DMS79 (cell line): ENCODE measurements at regions not wholly inside any gene's neighbourhood (a gene's known extent, or its start where the extent isn't known, plus 50 kb on each side); places are given as distances from the start of the nearest gene placed in this dataset.

Experiments used
- DNase-seq: peaks from one replicate; lab custom pipeline; 2025; lab: John Stamatoyannopoulos, UW

DNA sequence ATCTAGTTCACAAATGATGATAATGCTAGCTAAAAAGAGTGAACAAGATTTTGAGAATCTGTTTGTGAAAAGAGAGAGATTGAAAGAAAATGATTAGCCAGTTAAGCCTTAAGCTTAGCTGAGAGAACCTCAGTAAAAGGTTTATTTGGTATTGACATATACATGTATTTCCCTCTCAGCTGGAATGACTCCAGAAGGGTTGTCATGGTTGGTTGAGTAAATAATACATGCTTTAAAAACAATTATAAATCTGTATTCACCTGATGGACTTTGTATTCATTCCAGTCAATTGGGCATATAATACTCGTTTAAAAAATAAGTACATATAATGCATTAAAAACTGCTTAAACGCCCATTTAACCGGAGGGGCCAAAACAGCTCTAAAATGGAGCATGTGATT, 181.4 kb downstream of the GRB14 start:
- DNase-seq, result no peak

DNA sequence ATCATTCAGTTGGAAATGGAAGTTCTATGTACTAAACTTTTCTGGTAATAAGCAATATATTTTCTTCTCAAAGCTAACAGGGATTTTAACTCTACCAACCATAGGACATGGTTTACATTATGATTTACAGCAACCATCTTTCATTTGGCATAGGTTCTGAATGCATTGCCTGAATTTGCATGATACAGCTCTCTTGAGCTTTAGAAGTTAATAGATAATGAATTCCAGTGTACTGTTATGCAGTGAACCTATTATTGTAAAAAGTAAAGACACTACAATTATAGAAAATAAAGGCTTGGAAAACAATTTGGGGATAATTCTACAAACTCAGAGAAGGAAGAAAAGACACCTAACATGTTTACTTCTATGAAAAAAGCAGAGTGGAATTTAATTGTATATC, 182.0 kb downstream of the GRB14 start:
- no peak for DNase-seq

DNA sequence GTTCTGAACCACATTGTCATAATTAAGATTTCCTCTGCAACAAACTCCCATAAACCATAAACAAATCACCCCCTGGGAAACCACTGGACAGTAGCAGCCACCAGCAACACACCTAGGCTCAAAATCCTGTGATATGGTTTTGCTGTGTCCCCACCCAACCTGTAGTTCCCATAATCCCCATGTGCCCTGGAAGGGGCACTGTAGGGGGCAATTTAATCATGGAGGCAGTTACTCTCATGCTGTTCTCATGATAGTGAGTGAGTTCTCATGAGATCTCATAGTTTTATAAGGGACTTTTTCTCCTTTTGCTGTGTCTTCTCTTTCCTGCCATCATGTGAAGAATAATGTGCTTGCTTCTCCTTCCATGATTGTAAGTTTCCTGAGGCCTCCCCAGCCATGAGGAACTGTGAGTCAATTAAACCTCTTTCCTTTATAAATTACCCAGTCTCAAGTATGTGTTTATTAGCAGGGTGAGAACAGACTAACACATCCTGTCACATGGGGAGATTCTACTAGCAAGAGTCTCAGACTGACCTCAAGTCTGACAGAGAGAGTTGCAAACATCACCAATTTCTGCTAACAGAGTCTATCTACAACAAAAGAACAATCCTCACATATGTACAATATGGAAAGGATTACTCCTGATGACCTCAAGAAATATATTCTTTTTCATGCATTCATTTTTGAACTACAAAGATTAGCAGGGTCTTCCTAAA, 182.6 kb downstream of the GRB14 start:
- DNase-seq, result no peak

DNA sequence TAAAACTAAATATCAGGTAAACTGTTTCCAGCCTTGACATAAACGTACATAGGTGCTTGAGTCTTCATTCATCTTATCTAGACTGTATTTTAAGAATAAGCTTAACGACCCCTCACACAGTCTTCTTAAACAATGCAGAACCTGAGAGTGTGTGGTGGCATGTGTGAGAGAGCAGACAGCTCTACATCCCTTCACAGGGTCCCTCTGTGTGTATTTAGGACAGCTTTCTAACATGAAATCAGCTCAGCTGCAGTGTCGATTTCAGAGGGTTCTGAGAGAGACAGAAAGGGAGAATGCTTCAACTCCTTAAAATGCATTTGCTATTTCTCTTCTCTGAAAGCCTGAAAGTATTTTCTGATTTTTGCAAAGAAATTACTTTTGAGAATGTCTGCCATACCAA, 185.2 kb downstream of the GRB14 start:
- no peak for DNase-seq

DNA sequence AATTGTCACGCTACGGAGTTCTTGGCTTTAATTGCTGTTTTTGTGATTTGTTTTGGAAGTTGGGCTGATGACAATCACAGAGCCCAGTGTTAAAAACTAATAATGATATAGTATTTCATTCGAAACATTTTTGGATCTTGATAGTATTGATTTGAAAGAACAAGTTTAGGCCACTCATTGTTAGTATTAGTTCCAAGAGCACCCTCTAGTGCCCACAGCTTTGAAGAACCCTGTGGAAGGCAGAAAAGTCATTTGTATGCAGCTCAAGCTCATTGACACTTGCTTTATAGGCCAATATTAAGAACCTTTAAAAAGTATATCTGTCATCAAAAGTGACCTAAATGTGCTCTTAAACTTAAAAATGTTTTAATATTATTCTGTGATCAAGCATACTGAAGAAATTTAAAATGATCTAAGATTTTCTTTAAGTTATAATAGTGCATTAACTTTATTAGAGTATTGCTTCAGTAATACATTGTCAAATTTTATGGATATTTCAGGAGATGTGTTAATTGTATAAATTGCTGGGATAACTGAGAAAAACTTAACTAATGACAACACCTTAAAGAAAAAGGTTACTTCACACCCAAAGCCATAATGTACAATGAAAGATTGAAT, 191.0 kb downstream of the GRB14 start:
- no peak for DNase-seq

DNA sequence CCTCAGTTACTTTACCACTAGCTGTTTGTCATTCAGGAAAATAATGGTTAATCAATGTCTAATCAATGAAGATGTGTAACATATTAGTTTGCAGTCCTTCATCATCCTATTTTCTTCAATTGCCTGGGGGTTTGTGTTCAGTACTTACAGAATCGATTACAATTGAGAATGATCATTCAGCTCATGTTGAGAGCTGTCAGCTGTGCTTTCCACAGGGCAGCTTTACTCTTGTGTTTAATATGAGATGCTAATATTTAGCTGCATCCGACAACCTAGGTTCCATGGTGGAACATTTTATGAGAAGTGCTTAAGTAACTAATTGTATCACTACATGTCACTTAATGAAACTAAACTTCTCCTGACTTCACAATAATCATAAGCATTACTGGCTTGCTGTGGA, 191.9 kb downstream of the GRB14 start:
- DNase-seq, result no peak

DNA sequence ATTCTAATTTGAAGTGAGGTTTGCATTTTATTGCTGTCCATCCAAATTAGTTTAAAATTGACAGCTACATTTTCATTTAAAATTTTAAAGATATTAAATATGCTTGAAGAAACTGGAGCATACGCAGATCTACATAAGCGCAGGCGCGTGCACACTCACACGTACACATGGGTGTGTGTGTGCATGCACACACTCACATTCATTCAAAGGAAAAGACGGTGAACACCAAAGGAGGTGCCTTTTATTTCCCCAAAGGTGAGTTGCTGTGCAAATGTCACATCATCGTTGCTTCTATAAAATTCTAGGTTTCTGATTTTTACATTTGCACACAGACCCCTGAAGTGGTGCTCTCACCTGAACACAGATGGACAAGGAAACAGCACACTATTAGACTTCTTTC, 194.2 kb downstream of the GRB14 start:
- no peak for DNase-seq

DNA sequence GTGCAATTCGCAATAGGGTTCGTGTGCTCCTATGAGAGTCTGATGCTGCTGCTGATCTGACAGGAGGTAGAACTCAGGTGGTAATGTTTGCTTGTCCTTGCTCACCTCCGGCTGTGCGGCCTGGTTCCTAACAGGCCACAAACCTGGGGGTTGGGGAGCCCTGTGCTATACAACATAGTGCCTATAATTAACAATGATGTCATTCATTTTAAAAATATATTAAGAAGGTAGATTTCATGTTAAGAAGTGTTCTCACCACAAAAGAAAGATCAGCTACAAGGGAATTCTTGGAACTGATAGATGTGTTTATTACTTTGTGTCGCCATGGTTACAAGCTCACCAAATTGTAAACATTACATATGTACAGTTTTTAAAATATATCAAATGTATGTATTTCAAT, 200.5 kb downstream of the GRB14 start:
- no peak for DNase-seq

DNA sequence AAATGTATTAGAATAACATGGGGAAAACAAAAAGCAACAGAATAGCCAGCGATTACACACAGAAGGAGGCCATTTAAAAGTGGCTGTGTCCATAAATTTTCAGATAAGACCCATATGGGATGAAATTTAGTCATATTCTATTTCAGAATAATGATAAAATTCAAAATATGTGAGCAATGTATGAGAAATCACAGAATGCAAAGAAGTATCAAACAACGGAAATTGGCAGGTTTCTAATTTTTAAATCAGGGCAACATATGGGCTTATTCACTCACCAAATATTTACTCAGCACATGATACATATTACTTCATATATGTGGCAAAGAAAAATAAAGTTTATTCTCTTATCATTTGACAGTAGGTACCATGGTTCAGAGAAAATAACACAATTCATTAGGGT, 208.5 kb downstream of the GRB14 start:
- DNase-seq, result no peak

DNA sequence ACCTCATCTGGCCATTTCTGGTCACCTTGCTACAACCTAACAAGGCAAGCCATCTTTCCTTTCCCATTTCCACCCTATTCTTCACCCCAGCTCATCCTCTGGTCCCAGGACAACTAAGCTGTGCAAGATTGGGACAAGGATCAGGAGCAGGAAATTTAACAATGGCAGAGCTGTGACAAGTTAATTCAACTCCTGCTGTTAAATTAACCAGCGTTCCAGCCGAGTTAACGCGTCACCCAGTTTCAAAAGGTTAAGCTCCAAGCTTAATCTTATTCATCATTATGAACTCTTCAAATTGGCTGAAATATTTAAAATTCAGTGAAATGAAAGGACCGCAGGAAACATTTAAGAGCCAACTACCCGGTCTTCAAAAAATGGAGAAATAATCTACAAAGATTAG, 231.9 kb downstream of the GRB14 start:
- DNase-seq, result no peak

DNA sequence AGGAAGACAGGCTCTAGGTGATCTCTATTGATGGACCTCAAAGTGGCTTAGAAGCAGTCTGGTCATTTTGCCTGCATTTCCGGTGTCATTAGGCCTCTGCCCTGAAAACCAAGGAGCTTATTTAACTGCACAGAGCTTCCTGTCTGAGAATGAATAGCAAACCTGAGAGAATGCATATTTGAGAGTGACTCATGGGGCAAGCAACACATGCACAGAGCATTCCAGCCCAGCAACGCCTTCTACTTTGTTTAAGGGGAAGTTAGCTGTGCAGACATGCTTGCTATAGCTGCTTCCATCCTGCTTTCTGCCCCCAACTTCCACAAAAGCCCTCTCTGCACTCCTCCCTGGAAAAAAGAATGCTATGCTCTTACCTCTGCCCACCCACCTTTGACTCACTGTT, 232.8 kb downstream of the GRB14 start:
- DNase-seq, result no peak

DNA sequence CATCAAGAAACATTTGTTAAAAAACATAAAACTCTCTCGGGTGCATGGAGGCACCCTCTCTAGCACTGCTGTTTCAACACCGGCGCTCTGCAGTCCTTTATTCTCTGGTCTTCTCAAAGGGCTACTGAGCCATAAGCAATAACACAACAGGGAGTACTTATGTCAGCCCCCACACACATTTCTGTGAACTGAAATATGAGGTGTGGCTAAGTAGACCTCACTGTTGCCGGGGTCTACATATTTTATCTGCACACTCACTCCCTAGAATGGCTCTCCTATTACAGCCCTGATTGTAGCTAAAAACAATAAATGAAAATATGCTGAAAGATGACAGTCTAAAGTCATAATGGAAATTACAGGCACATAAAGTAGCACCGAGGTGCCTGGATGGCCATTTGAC, 235.1 kb downstream of the GRB14 start:
- no peak for DNase-seq

DNA sequence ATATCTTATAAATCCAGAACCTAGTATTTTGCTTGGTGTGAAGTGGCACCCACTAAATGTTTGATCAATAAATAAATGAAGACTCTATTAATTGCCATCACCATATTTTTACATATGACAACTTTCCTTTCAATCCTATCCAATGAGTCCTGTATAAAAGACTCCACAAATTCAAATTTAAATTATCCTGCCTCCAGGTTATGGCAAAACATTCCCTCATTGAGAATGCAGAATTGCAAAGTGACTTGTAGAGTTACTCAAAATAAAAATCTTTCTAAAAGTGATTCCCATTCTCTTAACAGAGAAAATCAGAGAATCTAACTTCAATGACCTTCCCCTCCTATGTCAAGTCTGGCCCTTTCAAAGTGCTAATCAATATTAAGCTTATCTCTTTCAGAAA, 236.8 kb downstream of the GRB14 start:
- DNase-seq, result no peak

DNA sequence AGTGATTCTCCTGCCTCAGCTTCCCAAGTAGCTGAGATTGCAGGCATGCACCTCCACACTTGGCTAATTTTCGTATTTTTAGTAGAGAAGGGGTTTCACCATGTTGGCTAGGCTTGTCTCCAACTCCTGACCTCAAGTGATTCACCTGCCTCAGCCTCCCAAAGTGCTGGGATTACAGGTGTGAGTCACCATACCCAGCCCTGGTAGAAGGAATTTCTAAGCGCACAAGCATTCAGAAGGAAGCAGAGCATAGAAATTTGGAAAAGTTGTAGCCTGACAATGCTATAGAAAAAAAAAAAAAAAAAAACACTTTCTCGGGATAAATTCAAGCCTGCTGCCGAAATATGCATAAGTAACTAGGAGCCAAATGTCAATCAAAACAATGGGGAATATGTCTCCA, 249.4 kb downstream of the GRB14 start:
- no peak for DNase-seq

DNA sequence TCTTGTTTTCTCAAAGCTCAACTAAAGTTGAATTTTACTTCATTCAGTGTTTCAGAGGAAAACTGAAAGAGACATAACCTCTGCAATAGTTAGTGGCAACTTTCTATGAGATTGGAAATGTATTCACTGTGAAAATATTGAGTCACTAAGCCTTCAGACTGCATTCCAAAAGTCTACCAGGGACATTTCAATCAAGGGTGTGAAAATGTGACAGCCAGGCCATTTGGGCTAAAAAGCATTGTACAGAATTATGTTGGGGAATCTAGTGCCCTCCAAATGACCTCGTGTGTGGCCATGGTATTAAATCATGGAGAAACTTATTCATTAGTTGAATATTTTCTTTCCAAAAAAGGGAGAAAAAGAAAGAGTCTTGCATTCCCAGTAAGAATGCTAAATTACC, 251.9 kb downstream of the GRB14 start:
- no peak for DNase-seq

DNA sequence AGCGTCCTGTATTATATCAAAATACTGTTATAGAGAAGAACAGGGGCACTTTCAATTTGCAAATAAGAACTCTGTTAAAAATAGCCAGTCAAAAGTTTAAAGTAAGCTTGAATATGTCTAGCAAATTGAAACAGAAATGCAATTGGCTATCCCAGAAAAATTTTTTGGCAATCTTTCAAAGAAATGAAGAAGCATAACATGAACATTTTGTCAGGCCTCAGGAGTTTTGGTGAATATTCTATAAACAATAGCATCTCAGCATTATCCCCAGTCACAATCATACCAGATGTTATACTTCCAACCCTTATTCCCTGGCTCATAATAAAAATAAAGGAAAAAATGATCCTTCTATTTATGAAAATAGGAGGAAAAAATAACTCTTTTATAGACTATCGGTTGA, 252.4 kb downstream of the GRB14 start:
- DNase-seq, result no peak

DNA sequence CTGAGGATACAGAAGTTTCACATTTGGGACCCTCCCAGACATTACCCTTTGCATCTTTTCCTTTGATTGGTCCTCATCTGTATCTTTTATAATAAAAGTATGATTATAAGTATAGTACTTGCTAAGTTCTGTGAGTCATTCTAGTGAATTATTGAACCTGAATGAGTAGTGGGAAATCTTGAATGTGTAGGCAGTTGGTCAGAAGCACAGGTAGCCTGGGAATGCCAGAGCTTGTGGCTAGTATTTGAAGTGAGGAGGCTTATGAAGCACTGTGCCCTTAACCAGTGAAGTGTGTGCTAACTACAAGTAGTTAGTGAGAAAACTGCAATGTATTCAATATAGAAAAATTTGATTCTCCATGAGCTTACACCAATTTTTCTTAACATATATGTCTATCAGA, 257.6 kb downstream of the GRB14 start:
- no peak for DNase-seq

DNA sequence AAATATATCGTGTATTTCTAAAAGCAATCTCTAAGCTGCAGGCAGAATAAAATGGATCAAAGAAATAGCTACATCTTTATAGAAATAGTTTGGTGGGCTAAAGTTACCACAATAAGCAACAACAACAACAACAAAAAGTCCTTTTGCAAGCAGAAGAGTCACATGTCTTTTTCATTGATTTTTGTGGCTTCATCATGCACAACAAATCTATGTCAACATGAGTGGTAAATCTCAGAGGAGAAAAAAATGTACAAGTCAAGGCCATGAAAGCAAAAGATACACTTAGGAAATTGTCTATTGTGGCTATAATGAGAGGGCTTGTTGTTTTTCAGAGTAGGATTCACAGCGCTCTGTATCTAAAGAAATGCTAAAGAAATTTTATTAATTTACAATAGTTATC, 269.7 kb downstream of the GRB14 start:
- no peak for DNase-seq

DNA sequence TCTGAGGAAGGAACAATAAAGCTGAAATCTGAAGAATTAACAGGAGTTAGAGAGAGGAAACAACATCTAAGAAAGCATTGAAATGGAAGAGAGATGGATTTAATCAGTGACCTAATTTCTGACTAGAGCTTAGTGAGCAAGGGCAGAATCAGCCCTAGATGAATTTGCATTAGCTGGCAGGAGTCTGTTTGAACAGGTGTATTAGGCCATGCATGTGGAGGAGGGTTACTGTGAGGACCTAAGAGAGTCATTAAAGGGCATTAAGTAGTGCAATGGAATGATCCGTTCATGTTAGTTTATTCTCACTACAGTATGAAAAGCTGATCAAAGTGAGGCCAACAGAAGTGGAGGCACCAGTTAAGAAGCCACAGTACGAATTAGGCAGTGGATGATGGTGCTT, 285.3 kb downstream of the GRB14 start:
- peak; percentile 18 for DNase-seq

DNA sequence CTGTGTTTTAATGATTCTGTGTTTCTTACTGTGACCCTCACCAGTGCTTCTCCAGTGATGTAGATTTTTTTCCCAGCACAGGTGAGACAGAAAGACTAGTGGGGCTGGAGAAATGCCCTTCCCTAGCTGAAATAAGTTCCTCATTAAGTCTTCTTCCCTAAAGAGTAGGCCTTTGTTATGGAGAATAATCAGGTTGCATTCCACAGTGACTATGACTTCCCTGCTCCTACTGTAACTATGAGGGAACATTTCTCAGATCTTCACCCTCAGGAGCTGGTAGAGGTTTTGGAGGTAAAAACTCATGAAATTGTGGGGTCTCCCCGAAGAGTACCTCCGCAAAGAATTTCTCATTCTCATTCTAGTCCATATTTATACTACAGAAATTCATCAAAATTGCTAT, 286.2 kb downstream of the GRB14 start:
- no peak for DNase-seq

DNA sequence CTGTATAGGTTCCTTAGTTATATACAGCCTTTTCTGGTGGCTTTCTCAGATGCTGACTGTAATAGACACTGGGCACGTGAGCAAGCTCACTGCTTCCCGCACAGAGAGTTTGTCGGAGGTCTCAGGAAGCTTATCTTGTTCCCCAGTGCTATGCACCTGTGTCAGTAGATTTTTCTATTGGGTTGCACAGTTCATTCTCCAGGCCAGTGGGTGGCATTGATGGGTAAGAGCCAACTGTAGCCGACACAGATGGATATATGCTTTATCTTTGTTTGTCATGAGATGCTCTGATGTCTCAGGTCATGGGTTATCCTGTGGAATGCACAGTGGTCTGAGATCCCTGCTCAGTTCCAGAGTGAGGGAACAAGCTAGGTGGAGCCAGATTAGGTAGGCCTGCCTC, 293.0 kb downstream of the GRB14 start:
- no peak for DNase-seq

DNA sequence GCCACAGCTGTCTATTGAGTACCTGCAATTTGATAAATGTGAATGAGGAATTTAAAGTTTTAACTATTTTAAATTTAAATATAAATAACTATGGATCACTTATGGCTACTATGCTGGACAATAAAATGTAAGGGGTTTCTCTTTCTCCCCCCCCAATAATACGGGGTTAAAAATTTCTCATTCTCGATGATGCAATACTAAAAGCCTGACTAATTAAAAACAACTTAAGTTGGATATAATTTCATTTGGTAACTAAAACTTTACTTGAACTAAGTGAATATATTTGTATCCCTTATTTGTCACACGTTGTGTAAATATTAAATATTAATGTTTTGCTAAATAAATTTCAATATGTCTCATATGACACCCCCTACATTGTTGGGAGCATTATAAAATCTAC, 297.3 kb downstream of the GRB14 start:
- no peak for DNase-seq

DNA sequence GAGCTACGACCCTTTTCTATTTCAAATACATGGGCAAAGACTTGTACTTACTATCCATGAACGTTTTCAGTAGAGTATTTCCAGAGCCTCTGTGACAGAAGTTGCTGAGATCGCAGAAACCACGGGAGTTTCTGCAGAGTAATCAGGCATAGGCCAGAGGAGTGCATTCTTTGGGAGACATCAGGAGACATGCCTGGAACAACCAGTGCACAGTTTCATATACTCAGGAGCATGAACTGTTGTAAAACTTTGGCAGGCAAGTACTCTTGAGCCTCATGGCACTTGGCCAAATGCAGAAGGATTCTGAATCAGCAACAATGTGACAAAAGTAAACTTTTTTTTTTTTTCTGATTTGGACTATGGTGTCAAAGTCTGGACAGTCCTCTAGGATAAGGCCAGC, 307.1 kb downstream of the GRB14 start:
- DNase-seq, result peak; percentile 3

DNA sequence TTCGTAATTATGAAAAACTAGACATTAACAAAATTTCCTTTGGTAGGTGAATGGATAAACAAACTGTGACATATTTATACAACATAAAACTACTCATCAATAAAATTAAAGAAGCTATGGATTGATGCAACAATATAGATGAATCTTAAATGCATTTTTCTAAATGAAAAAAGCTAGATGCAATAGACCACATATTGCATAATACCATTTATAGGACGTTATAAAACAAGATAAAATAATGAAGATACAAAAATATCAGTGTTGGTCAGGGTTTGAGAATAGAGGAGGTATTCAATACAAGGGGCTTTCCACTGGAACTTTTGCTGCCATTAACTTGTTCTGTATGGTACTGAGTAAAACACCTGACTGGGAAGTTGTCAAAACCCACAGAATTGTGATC, 314.4 kb downstream of the GRB14 start:
- DNase-seq, result no peak
